ENCODE measurements at regions not wholly inside any gene's neighbourhood (a gene's known extent, or its start where the extent isn't known, plus 50 kb on each side); places are given as distances from the start of the nearest gene placed in this dataset.

DNA sequence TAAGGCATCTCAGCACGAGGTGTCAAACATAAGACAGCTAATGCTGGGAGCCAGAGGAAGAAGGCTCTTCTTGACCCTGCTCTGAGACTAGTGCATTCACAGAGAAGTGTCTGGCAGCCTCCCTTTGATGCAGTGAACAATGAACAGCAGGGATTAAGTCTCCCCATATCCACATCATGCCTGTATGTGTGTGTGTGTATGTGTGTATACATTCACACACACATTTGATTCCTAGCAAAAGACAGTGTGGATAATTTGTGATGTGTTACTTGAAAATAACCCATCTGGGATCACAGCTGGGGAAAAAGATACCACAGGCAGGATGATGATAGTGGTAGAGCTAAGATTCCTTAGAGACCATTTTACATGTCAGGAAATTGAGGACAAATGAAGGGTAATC, 485.9 kb upstream of the GOT2 start:
- intact Hi-C loops (cut with DNase I) = no loop called here
- 36 to 65% (median 50%) methylated on average over 1 of the region's 1 CpG for WGBS, 3 donors
- TF ChIP-seq POLR2A (IDR thresholded peaks at IDR 0.05) = no peak
- Histone ChIP-seq H3K27ac (no peak overlapping the region), H3K36me3 (no peaks in the 10 kb centered on the region), H3K4me3 (no peak overlapping the region), H3K9me3 (no peaks in the 10 kb centered on the region), H3K4me1 (ENCODE audit: insufficient read depth) (no peaks in the 10 kb centered on the region), H3K27me3 (no peaks in the 10 kb centered on the region)
- no peak for DNase-seq

DNA sequence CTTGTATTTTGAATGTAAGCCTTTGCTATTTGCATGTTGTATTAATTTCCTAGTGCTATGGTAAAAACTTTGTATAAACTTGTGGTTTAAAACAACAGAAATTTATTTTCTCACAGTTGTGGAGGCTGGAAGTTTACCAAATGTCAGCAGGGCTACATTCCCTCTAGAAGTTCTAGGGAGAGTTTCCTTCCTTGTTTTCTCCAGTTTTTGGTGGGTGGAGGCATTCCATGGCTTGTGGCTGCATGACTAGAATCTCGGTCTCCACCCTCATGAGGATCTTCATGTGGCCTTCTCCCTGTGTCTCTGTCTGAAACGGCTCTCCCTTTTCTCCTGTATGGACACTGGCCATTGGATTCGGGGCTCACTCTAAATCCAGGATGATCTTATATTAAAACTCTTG, 482.2 kb upstream of the GOT2 start:
- intact Hi-C loops (cut with DNase I) = no loop called here
- Histone ChIP-seq H3K27ac (no peak overlapping the region), H3K27me3 (no peaks in the 10 kb centered on the region), H3K4me3 (no peak overlapping the region), H3K4me1 (ENCODE audit: insufficient read depth) (no peaks in the 10 kb centered on the region), H3K9me3 (no peaks in the 10 kb centered on the region), H3K36me3 (no peaks in the 10 kb centered on the region)
- TF ChIP-seq, protein P1, sequence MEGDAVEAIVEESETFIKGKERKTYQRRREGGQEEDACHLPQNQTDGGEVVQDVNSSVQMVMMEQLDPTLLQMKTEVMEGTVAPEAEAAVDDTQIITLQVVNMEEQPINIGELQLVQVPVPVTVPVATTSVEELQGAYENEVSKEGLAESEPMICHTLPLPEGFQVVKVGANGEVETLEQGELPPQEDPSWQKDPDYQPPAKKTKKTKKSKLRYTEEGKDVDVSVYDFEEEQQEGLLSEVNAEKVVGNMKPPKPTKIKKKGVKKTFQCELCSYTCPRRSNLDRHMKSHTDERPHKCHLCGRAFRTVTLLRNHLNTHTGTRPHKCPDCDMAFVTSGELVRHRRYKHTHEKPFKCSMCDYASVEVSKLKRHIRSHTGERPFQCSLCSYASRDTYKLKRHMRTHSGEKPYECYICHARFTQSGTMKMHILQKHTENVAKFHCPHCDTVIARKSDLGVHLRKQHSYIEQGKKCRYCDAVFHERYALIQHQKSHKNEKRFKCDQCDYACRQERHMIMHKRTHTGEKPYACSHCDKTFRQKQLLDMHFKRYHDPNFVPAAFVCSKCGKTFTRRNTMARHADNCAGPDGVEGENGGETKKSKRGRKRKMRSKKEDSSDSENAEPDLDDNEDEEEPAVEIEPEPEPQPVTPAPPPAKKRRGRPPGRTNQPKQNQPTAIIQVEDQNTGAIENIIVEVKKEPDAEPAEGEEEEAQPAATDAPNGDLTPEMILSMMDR (IDR thresholded peaks at IDR 0.05) = no peak
- TF ChIP-seq EP300 (IDR thresholded peaks at IDR 0.05) (no peak), POLR2A (IDR thresholded peaks at IDR 0.05) (no peak)
- WGBS, 3 donors = 83 to 89% (median 85%) methylated on average over 3 of the region's 3 CpGs
- DNase-seq = no peak

DNA sequence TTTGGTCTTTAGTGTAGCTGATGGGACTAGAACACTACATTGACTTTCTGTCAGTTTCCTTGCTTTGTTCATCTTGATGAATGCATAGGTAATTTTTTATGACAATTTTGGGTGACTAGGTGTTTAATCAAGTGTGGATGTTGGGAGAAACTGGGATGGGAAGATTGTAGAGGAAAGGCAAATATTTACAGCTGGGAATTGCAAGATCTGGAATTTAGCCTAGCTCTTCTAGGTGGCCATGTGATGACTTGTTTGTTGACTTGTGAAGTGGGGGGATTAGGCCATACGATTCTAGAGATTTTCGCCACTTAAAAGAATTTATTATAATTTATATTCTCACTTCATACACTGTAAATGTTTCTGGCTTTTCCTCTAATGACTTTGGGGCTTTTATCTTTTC, 480.3 kb upstream of the GOT2 start:
- DNase-seq = no peak
- intact Hi-C loops (cut with DNase I) = no loop called here
- Histone ChIP-seq H3K4me3 (no peak overlapping the region), H3K9me3 (no peaks in the 10 kb centered on the region), H3K4me1 (ENCODE audit: insufficient read depth) (peaks cover 2% of the 10 kb centered on the region), H3K27me3 (no peaks in the 10 kb centered on the region), H3K27ac (no peak overlapping the region), H3K36me3 (no peaks in the 10 kb centered on the region)
- 4 to 48% (median 19%) methylated on average over 2 of the region's 2 CpGs for WGBS, 3 donors
- TF ChIP-seq, protein P1 (IDR thresholded peaks at IDR 0.05) = no peak
- TF ChIP-seq EP300 (IDR thresholded peaks at IDR 0.05) (no peak), POLR2A (IDR thresholded peaks at IDR 0.05) (no peak)

DNA sequence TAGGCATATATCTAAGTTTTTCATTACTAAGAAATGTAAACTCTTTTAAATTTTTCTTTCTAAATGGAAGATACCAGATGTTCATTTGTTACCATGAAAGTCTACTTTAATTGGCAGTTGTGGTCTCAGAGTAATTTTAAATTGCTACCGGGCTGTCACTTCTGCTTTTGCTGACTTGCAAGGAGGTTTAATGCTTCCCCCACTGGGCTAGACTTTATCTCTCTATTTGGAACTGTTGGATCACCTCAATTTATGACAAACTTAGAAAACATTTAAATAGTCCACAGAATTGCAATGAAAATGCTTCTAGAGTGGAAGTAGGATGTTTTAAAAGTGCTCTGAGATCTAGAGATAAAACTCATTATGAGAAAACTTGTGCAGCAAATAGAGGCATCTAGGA, 479.8 kb upstream of the GOT2 start:
- Histone ChIP-seq H3K27ac (no peak overlapping the region), H3K36me3 (no peaks in the 10 kb centered on the region), H3K27me3 (no peaks in the 10 kb centered on the region), H3K4me1 (ENCODE audit: insufficient read depth) (peaks cover 2% of the 10 kb centered on the region), H3K9me3 (no peaks in the 10 kb centered on the region), H3K4me3 (no peak overlapping the region)
- TF ChIP-seq, protein P1 (IDR thresholded peaks at IDR 0.05) = no peak
- TF ChIP-seq EP300 (IDR thresholded peaks at IDR 0.05) (no peak), POLR2A (IDR thresholded peaks at IDR 0.05) (no peak)
- no peak for DNase-seq
- 24 to 37% (median 25%) methylated on average over 1 of the region's 1 CpG for WGBS, 3 donors
- intact Hi-C loops (cut with DNase I) = no loop called here

DNA sequence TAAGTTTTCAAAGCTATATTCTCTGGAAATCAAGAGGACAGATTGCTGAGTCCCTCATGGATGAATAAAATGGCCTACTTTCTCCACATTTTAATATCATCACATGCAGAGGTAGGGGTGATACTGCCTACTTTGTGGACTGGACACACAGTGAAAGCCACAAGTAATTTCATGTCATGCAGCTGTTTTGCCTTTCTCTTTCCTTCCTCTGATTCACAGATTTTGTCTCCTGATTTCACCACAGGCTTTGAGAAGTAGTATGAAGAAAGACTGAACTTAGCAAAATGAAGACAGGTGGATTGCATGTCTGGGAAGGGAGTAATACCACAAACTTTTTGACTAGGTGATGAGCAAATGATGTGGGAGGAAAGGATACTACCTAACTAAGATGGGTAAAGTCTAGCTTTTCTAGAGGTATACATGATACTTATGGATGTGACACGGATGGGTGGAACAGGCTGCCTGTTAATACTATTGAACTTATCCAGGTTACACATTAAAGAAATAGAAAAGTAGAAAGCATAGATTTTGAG, 478.4 kb upstream of the GOT2 start:
- H3K4me3 ChIP-seq = no peak overlapping the region
- H3K4me1 ChIP-seq (ENCODE audit: insufficient read depth) = peaks cover 2% of the 10 kb centered on the region

More for the DNA sequence above, 478.4 kb upstream of the GOT2 start:
- H3K36me3 ChIP-seq = no peaks in the 10 kb centered on the region
- intact Hi-C loops (cut with DNase I) = no loop called here
- no peaks in the 10 kb centered on the region for H3K27me3 ChIP-seq
- H3K9me3 ChIP-seq = no peaks in the 10 kb centered on the region
- TF ChIP-seq, protein P1 (IDR thresholded peaks at IDR 0.05) = no peak
- TF ChIP-seq POLR2A (IDR thresholded peaks at IDR 0.05) = no peak
- TF ChIP-seq EP300 (IDR thresholded peaks at IDR 0.05) = no peak
- H3K27ac ChIP-seq = no peak overlapping the region
- no peak for DNase-seq
- 83 to 90% (median 89%) methylated on average over 1 of the region's 1 CpG for WGBS, 3 donors

Data from ovary (tissue), 7 donors.